PC-9 (cell line): ENCODE measurements at regions not wholly inside any gene's neighbourhood (a gene's known extent, or its start where the extent isn't known, plus 50 kb on each side); places are given as distances from the start of the nearest gene placed in this dataset.

ENCODE experiments used
- BruUV-seq: library from RNA; stranded (reverse); fragments of 400-500 nt; replicated peaks from 2 replicates; lab custom pipeline; 2021; lab: Mats Ljungman, UMichigan
- CTCF ChIA-PET: fragments of 300-600 bp; sonication (Branson Sonifier 250); formaldehyde crosslinking; loops from one replicate; lab custom pipeline; 2022; ENCODE audit warnings: antibody characterized with exemption; lab: Charles Lee
- POLR2A ChIA-PET: fragments of 300-600 bp; sonication (Branson Sonifier 250); formaldehyde crosslinking; loops from one replicate; lab custom pipeline; 2022; ENCODE audit warnings: antibody characterized with exemption; ENCODE audit not compliant: unreplicated experiment; lab: Charles Lee
- DNase-seq, 2 experiments: peaks; one replicate each; pipeline versions ENCODE4 v3.0.0 to v3.0.0-alpha.2; 2015 to 2022; ENCODE audit warnings: mixed read lengths in 1 of 2
- H2AFZ ChIP-seq: fragments of 200-600 bp; sonication (generic); 2 replicates; pipeline ENCODE4 v1.8.1; 2017; ENCODE audit warnings: antibody characterized with exemption
- H3F3A ChIP-seq: fragments of 200-600 bp; sonication (generic); 2 replicates; pipeline ENCODE4 v1.8.1; 2017; ENCODE audit warnings: antibody characterized with exemption, mild to moderate bottlenecking, low read depth; ENCODE audit not compliant: insufficient read depth
- H3K27ac ChIP-seq: fragments of 200-600 bp; sonication (generic); 2 replicates; pipeline ENCODE4 v1.6.1; 2016; ENCODE audit warnings: mixed run types
- H3K27me3 ChIP-seq: fragments of 200-600 bp; sonication (generic); 2 replicates; pipeline ENCODE4 v1.6.1; 2016; ENCODE audit warnings: low read depth, mixed run types; ENCODE audit not compliant: insufficient read depth
- H3K36me3 ChIP-seq: fragments of 200-600 bp; sonication (generic); 2 replicates; pipeline ENCODE4 v1.6.1; 2016; ENCODE audit warnings: low read depth, mixed run types
- H3K4me1 ChIP-seq: fragments of 200-600 bp; sonication (generic); replicated peaks from 2 replicates; pipeline ENCODE4 v1.6.1; 2016; ENCODE audit warnings: mixed run types; ENCODE audit not compliant: insufficient read depth
- H3K4me2 ChIP-seq: fragments of 200-600 bp; sonication (generic); 2 replicates; pipeline ENCODE4 v1.6.1; 2017; ENCODE audit warnings: mixed run types
- H3K4me3 ChIP-seq: fragments of 200-600 bp; sonication (generic); 2 replicates; pipeline ENCODE4 v1.6.1; 2016; ENCODE audit warnings: mixed run types
- H3K79me2 ChIP-seq: fragments of 200-600 bp; sonication (generic); 2 replicates; pipeline ENCODE4 v1.6.1; 2017; ENCODE audit warnings: low read depth, mixed run types
- H3K9me2 ChIP-seq: fragments of 200-600 bp; sonication (generic); 2 replicates; pipeline ENCODE4 v1.8.1; 2017; ENCODE audit warnings: mild to moderate bottlenecking; ENCODE audit not compliant: insufficient read depth
- H3K9me3 ChIP-seq: fragments of 200-600 bp; sonication (generic); 2 replicates; pipeline ENCODE4 v1.8.1; 2016; ENCODE audit warnings: low read depth; ENCODE audit not compliant: insufficient read depth
- H4K20me1 ChIP-seq: fragments of 200-600 bp; sonication (generic); 2 replicates; pipeline ENCODE4 v1.8.1; 2017; ENCODE audit not compliant: insufficient read depth
- EZH2 ChIP-seq: fragments of 200-600 bp; sonication (generic); IDR thresholded peaks from 2 replicates; pipeline ENCODE4 v1.8.0; 2017; ENCODE audit warnings: antibody characterized with exemption, low read depth
- intact Hi-C: fragments of 100-400 bp; cut with micrococcal nuclease; formaldehyde crosslinking; loops from one replicate; pipeline ENCODE4 v1.10.0; 2022; ENCODE audit not compliant: unreplicated experiment
- TF ChIP-seq, protein P1 (sequence below): fragments of 200-600 bp; sonication (generic); conservative IDR thresholded peaks from 2 replicates; pipeline ENCODE4 v1.6.1; 2017; ENCODE audit warnings: mixed run types, antibody characterized with exemption, mild to moderate bottlenecking, moderate library complexity

DNA sequence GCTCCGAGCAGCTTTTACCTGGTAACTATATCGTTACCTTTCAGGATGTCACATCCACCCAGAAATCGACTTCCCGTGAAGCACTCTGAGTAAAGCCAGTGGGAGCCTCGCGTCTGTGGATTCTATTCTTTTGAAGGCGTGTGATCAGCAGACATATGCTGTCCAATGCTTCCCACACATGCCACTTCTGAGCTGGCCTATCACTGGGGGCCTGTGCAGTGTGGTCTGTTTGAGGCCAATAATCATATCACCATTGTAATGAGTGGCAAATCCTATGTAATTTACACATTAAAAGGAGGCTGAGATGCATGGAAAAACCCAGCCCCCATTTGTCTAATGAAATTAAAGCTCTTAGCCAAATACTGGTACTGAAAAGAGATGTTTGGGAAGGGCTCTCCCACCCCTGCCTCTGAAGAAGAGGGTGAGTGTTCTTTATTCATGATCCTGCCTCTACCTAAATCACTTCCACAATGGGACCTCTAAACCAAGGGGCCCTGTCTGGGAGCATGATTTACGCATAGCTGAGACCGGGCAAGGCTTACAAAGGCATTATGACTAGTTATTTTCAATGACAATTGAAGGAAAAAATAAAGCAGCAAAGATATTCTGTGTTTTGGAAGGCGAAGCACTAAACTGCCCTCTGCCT is 686.8 kb downstream of the ZEB2 start:
- no peaks in the 10 kb centered on the region for H4K20me1 ChIP-seq
- H3K27me3 ChIP-seq: no peaks in the 10 kb centered on the region
- H3K4me2 ChIP-seq: no peak overlapping the region
- H3K9me2 ChIP-seq: no peaks in the 10 kb centered on the region
- no peaks in the 10 kb centered on the region for H3K79me2 ChIP-seq
- BruUV-seq: no TSS peak
- no peaks in the 10 kb centered on the region for H3F3A ChIP-seq
- H2AFZ ChIP-seq: no peak overlapping the region
- no peak overlapping the region for H3K27ac ChIP-seq
- ChIA-PET CTCF (no interaction called here), POLR2A (interaction anchor here (0.6 kb wide), 1 partner anchor 120 kb away, joined by 8 read pairs; no protein-coding TSS in a partner anchor)
- no peaks in the 10 kb centered on the region for H3K9me3 ChIP-seq
- TF ChIP-seq EZH2: no peak
- TF ChIP-seq, protein P1, sequence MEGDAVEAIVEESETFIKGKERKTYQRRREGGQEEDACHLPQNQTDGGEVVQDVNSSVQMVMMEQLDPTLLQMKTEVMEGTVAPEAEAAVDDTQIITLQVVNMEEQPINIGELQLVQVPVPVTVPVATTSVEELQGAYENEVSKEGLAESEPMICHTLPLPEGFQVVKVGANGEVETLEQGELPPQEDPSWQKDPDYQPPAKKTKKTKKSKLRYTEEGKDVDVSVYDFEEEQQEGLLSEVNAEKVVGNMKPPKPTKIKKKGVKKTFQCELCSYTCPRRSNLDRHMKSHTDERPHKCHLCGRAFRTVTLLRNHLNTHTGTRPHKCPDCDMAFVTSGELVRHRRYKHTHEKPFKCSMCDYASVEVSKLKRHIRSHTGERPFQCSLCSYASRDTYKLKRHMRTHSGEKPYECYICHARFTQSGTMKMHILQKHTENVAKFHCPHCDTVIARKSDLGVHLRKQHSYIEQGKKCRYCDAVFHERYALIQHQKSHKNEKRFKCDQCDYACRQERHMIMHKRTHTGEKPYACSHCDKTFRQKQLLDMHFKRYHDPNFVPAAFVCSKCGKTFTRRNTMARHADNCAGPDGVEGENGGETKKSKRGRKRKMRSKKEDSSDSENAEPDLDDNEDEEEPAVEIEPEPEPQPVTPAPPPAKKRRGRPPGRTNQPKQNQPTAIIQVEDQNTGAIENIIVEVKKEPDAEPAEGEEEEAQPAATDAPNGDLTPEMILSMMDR: no peak
- no peak overlapping the region for H3K4me3 ChIP-seq
- no peaks in the 10 kb centered on the region for H3K36me3 ChIP-seq
- no peak for DNase-seq
- no peaks in the 10 kb centered on the region for H3K4me1 ChIP-seq
- intact Hi-C loops: no loop called here

DNA sequence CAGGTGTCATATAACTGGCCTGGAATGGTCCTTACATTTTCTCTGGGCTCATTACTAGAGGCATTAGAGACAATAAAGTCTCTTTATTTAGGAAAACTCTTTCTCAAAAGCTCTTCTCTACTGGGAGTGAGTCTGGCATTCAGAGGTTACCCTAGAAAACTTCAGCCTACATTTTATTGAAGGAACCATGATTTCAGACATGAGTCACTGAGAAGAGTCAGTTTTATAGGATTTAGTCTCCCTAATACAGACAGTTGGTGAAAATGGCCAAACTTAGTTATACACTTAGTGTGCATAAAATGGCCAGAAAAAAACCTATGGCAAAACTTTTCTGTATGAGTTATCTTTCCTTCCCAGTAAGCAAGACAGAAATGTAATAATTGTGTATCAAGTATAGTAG is 689.4 kb downstream of the ZEB2 start:
- intact Hi-C loops: no loop called here
- Histone ChIP-seq H3K4me3 (no peak overlapping the region), H3K4me1 (no peaks in the 10 kb centered on the region), H3K4me2 (no peak overlapping the region), H3K27me3 (no peaks in the 10 kb centered on the region), H3K9me3 (no peaks in the 10 kb centered on the region), H2AFZ (no peak overlapping the region), H4K20me1 (no peaks in the 10 kb centered on the region), H3K36me3 (no peaks in the 10 kb centered on the region), H3K79me2 (no peaks in the 10 kb centered on the region), H3F3A (no peaks in the 10 kb centered on the region), H3K9me2 (no peaks in the 10 kb centered on the region), H3K27ac (no peak overlapping the region)
- POLR2A ChIA-PET: no interaction called here
- BruUV-seq: no TSS peak
- DNase-seq: no peak
- TF ChIP-seq, protein P1: no peak
- TF ChIP-seq EZH2: no peak
- CTCF ChIA-PET: no interaction called here

DNA sequence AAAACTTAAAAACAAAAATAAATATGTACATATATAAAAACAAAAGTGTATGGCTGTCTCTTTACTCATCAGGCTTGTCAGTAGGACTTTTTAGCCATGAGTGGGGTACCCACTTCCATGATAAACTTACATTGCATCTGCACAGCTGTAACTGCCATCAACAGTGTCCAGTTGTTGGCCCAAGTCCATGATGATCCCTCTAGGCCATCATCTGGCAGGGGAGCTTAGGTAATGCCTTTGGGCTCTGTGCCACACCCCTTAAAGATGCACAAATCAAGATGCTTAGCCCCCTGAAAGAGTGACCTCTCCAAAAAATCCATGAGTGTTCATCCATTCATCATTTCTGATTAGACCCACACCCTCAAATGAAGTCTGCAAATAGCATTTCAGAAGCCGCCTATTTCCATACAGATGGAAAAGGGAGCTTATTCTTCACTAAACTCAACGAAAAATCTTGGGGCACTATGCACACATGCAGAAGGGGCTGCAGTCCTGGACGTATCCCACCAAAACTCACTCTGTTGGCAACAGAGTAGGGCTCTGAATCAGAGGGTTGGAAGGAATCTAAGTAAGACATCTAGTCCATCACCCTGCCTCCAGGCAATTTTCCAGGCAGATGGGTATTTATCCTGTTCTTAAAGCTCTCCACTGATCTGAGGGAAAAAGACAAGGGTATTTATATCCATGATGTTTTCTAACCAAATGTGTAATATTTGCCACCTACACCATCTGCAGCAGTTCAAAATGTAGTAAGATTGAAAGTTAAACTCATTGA is 691.0 kb downstream of the ZEB2 start:
- POLR2A ChIA-PET: no interaction called here
- no peak for TF ChIP-seq EZH2
- TF ChIP-seq, protein P1: no peak
- Histone ChIP-seq H3K79me2 (no peaks in the 10 kb centered on the region), H3K9me2 (no peaks in the 10 kb centered on the region), H4K20me1 (no peaks in the 10 kb centered on the region), H3K4me3 (no peak overlapping the region), H3K4me1 (no peaks in the 10 kb centered on the region), H3K27me3 (no peaks in the 10 kb centered on the region), H3K9me3 (no peaks in the 10 kb centered on the region), H3K36me3 (no peaks in the 10 kb centered on the region), H3F3A (no peaks in the 10 kb centered on the region), H3K27ac (no peak overlapping the region), H2AFZ (no peak overlapping the region), H3K4me2 (no peak overlapping the region)
- BruUV-seq: no TSS peak
- no peak for DNase-seq
- CTCF ChIA-PET: no interaction called here
- intact Hi-C loops: no loop called here
